ENCODE measurements at regions not wholly inside any gene's neighbourhood (a gene's known extent, or its start where the extent isn't known, plus 50 kb on each side); places are given as distances from the start of the nearest gene placed in this dataset.

DNA sequence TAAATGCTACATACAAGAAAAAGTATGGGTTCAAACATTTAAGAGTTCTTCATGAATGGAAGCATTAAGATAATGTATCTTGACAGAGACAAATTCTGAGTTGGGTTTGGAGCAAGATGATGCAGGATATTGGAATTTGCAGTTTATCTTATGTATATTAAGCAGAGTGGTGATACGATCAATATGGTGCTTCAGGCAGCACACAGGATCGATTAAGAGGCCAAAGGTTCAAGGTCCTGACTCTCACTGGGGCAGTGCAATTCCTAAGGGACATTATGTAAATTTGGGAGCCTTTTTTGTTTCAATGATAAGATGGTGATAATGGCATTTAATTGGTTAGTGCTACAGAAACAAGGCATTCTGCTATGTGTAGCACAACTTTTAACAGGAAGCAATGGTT, 381.9 kb downstream of the KCNJ3 start:
- H3K4me3 ChIP-seq: no peak overlapping the region
- no peaks in the 10 kb centered on the region for H3K36me3 ChIP-seq
- H3K9me3 ChIP-seq: no peaks in the 10 kb centered on the region
- no peak for TF ChIP-seq CTCF (IDR thresholded peaks at IDR 0.05)
- H3K9ac ChIP-seq (ENCODE audit: low read depth in 2 of 2, low read length in 2 of 2): no peak overlapping the region
- no peak for DNase-seq
- H3K27ac ChIP-seq: no peak overlapping the region
- H3K27me3 ChIP-seq: no peaks in the 10 kb centered on the region
- no peaks in the 10 kb centered on the region for H3K4me1 ChIP-seq
- intact Hi-C loops (cut with DNase I): no loop called here

- no peak overlapping the region for H3K27ac ChIP-seq
- H3K9ac ChIP-seq (ENCODE audit: low read depth in 2 of 2, low read length in 2 of 2): no peak overlapping the region
- H3K4me3 ChIP-seq: no peak overlapping the region
- TF ChIP-seq CTCF (IDR thresholded peaks at IDR 0.05): no peak
- H3K27me3 ChIP-seq: no peaks in the 10 kb centered on the region
- intact Hi-C loops (cut with DNase I): no loop called here
- H3K4me1 ChIP-seq: no peaks in the 10 kb centered on the region
- H3K9me3 ChIP-seq: no peaks in the 10 kb centered on the region
- no peaks in the 10 kb centered on the region for H3K36me3 ChIP-seq
- DNase-seq: no peak
These were observed 372.0 kb downstream of the KCNJ3 start for GRCh38 chr2:155070489-155070888.

DNA sequence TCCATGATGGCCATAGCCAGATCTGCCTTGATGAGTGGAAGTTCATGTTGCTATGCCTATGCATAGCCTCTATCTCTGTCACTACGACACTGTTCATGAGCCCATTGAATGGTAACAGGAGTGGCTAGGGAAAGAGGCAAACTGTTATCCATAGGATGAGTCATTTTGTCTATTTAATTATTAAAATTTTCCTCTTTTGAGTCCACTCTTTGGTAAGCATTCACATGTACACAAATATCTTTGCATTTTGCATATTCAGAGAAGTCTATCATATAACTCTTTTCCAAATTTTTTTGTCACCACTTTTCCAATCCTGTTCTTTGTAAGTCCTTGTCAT, 364.4 kb downstream of the KCNJ3 start:
- no peak for TF ChIP-seq CTCF (IDR thresholded peaks at IDR 0.05)
- intact Hi-C loops (cut with DNase I): no loop called here
- no peak overlapping the region for H3K4me3 ChIP-seq
- no peak for DNase-seq
- H3K4me1 ChIP-seq: no peaks in the 10 kb centered on the region
- no peaks in the 10 kb centered on the region for H3K9me3 ChIP-seq
- no peak overlapping the region for H3K27ac ChIP-seq
- no peaks in the 10 kb centered on the region for H3K27me3 ChIP-seq
- no peaks in the 10 kb centered on the region for H3K36me3 ChIP-seq
- no peak overlapping the region for H3K9ac ChIP-seq (ENCODE audit: low read depth in 2 of 2, low read length in 2 of 2)

DNA sequence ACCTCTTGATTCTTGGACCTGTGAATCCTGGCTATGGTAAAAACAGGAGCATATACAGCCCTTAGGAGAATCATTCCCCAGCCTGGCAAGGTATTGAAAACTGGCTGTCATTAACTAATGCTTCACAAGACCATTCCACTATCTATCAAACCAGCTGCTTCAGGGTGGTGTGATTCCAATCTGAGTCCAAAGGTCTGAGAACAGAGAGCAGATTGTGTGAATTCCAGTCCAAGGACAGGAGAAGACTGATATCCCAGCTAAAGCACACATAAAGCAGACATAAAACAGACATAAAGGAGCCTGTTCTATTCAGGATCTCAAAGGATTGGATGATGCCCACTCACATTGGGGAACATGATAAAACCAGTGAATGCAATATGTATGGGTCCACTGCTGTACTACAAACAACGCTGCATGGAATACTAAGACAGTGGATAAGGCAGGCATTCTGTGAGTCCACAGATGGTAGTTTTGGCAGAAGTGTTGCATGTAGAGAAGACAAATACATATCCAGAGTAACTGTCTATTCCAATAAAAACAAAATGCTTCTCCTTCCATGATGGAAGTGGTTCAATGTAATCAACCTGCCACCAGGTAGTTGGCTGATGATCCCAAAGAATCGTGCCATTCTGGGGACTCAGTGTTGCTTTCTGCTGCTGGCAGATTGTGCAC, 363.9 kb downstream of the KCNJ3 start:
- no peak overlapping the region for H3K27ac ChIP-seq
- H3K4me3 ChIP-seq: no peak overlapping the region
- no peak overlapping the region for H3K9ac ChIP-seq (ENCODE audit: low read depth in 2 of 2, low read length in 2 of 2)
- no peak for TF ChIP-seq CTCF (IDR thresholded peaks at IDR 0.05)
- intact Hi-C loops (cut with DNase I): no loop called here
- no peak for DNase-seq
- no peaks in the 10 kb centered on the region for H3K27me3 ChIP-seq
- H3K9me3 ChIP-seq: no peaks in the 10 kb centered on the region
- no peaks in the 10 kb centered on the region for H3K36me3 ChIP-seq
- H3K4me1 ChIP-seq: no peaks in the 10 kb centered on the region

- intact Hi-C loops (cut with DNase I): no loop called here
- H3K4me1 ChIP-seq: no peaks in the 10 kb centered on the region
- no peaks in the 10 kb centered on the region for H3K36me3 ChIP-seq
- no peak for DNase-seq
- no peak overlapping the region for H3K4me3 ChIP-seq
- H3K9ac ChIP-seq (ENCODE audit: low read depth in 2 of 2, low read length in 2 of 2): no peak overlapping the region
- H3K27me3 ChIP-seq: no peaks in the 10 kb centered on the region
- H3K27ac ChIP-seq: no peak overlapping the region
- no peaks in the 10 kb centered on the region for H3K9me3 ChIP-seq
- TF ChIP-seq CTCF (IDR thresholded peaks at IDR 0.05): no peak
These were observed 362.4 kb downstream of the KCNJ3 start for GRCh38 chr2:155060896-155061295.
